ENCODE measurements at regions not wholly inside any gene's neighbourhood (a gene's known extent, or its start where the extent isn't known, plus 50 kb on each side); places are given as distances from the start of the nearest gene placed in this dataset.

GRCh38 chr4:14247767-14248166 is 620.2 kb upstream of the BOD1L1 start:
- DNase-seq (ENCODE audit: low spot score) = no peak
- TF ChIP-seq CTCF (IDR thresholded peaks at IDR 0.05) = no peak
- Histone ChIP-seq H3K4me3 (no peak overlapping the region), H3K27ac (no peak overlapping the region)

- DNase-seq (ENCODE audit: low spot score) = no peak
- Histone ChIP-seq H3K27ac (no peak overlapping the region), H3K4me3 (no peak overlapping the region)
- TF ChIP-seq CTCF (IDR thresholded peaks at IDR 0.05) = no peak
Measured at GRCh38 chr4:14249226-14249625, 621.7 kb upstream of the BOD1L1 start.

- peak; percentile 28 for TF ChIP-seq CTCF (IDR thresholded peaks at IDR 0.05)
- no peak for DNase-seq (ENCODE audit: low spot score)
- Histone ChIP-seq H3K27ac (no peak overlapping the region), H3K4me3 (no peak overlapping the region)
Measured at GRCh38 chr4:14254252-14254651, 626.7 kb upstream of the BOD1L1 start.

- Histone ChIP-seq H3K4me3 (no peak overlapping the region), H3K27ac (no peak overlapping the region)
- no peak for TF ChIP-seq CTCF (IDR thresholded peaks at IDR 0.05)
- no peak for DNase-seq (ENCODE audit: low spot score)
Measured at GRCh38 chr4:14254926-14255325, 627.4 kb upstream of the BOD1L1 start.

- Histone ChIP-seq H3K27ac (no peak overlapping the region), H3K4me3 (no peak overlapping the region)
- no peak for DNase-seq (ENCODE audit: low spot score)
- no peak for TF ChIP-seq CTCF (IDR thresholded peaks at IDR 0.05)
Measured at GRCh38 chr4:14257903-14258302, 630.4 kb upstream of the BOD1L1 start.

- Histone ChIP-seq H3K4me3 (no peak overlapping the region), H3K27ac (no peak overlapping the region)
- no peak for TF ChIP-seq CTCF (IDR thresholded peaks at IDR 0.05)
- no peak for DNase-seq (ENCODE audit: low spot score)
Measured at GRCh38 chr4:14259936-14260335, 632.4 kb upstream of the BOD1L1 start.

- Histone ChIP-seq H3K4me3 (no peak overlapping the region), H3K27ac (no peak overlapping the region)
- TF ChIP-seq CTCF (IDR thresholded peaks at IDR 0.05) = no peak
- no peak for DNase-seq (ENCODE audit: low spot score)
Measured at GRCh38 chr4:14260591-14260990, 633.1 kb upstream of the BOD1L1 start.

Data from coronary artery (tissue), 2 donors.